HG03442 (cell line): ENCODE measurements at regions not wholly inside any gene's neighbourhood (a gene's known extent, or its start where the extent isn't known, plus 50 kb on each side); places are given as distances from the start of the nearest gene placed in this dataset.

ENCODE experiments used
- ATAC-seq: cut with Tn5 transposase; IDR thresholded peaks from one replicate; pipeline ENCODE4 v1.9.1; 2021; ENCODE audit warnings: mild to moderate bottlenecking, moderate library complexity; ENCODE audit not compliant: unreplicated experiment

- no peak for ATAC-seq
These were observed 313.5 kb downstream of the TLE4 start for GRCh38 chr9:79885093-79885857.

DNA sequence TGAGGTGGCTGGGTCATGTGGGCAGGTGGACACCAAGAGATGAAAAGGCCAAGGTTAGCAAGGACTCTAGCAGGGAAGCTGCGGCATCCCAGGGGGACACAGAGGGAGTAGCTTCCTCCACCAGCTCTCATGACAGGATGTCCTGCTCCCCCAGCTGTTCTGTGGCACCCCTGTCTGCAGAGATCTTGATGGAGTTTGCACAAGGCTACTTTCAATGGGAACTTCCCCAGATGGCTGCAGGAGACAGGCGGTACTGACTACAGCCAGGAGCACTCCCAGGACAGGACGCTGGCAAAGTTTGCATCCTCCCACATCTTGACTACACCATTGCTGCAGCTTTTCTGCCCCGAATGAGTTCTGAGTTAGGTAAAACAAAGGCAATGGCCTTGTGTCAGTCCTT, 312.8 kb downstream of the TLE4 start:
- no peak for ATAC-seq

GRCh38 chr9:79883073-79883645, 311.4 kb downstream of the TLE4 start:
- peak; percentile 47 for ATAC-seq

GRCh38 chr9:79880626-79881025, 308.9 kb downstream of the TLE4 start:
- ATAC-seq = peak; percentile 42

DNA sequence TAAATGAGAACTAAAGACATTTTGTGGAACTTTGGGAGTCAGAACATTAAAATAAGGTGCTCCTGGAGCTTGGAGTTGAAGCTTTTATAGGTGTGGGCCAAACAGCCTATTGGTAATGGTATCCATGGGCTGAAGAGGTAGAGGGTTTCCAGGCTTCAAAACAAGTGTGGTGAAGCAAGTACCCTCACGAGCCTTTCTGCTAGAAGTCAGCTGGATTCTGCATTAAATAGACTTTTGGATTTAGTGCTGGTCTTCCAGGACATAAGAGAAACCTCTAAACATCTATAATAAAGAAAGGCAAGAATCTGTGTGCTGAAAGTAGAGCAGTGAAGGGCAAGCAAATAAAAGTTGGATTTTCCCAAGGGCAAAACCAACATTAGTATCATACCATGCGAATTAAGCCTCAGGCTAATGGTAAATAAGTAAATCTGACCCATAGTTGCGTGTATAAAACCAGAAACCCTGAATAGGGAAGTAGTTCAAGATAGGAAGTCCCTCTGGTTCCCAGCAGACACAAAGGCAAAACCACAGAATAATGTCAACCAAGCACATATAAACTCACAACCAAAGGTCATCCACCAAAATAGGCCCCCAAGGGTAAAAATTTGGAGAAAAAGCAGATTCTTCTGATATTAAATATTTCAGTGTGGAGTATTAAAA, 306.3 kb downstream of the TLE4 start:
- ATAC-seq = peak; percentile 68

DNA sequence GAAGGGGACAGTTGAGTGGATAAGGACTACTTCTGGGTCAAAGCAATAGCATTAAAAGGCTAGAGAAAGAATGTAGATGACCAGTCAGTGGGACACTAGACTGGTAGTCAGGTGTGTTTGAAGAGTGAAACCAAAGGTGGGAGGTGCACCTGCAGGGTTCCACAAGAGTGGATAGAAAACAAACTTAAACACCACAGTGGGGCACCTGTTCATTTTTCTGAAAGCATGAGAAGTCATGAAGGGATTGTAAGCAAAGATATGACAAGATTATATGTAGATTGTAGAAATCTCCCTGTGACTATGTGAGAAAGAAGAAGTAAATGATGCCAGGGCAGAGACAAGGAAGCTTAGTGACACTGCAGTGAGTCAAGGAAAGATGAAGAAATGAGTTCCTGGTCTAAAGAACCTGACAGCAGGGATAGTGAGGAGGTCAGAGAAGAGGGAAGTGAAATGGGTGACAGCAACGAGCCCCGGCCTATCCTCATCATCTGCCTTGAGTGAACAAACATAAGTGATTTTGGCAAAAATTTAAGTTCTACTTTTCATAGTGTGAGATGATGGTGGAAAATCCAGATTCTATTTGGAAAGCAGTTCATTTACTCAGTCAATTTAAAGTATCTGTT, 296.9 kb downstream of the TLE4 start:
- no peak for ATAC-seq

DNA sequence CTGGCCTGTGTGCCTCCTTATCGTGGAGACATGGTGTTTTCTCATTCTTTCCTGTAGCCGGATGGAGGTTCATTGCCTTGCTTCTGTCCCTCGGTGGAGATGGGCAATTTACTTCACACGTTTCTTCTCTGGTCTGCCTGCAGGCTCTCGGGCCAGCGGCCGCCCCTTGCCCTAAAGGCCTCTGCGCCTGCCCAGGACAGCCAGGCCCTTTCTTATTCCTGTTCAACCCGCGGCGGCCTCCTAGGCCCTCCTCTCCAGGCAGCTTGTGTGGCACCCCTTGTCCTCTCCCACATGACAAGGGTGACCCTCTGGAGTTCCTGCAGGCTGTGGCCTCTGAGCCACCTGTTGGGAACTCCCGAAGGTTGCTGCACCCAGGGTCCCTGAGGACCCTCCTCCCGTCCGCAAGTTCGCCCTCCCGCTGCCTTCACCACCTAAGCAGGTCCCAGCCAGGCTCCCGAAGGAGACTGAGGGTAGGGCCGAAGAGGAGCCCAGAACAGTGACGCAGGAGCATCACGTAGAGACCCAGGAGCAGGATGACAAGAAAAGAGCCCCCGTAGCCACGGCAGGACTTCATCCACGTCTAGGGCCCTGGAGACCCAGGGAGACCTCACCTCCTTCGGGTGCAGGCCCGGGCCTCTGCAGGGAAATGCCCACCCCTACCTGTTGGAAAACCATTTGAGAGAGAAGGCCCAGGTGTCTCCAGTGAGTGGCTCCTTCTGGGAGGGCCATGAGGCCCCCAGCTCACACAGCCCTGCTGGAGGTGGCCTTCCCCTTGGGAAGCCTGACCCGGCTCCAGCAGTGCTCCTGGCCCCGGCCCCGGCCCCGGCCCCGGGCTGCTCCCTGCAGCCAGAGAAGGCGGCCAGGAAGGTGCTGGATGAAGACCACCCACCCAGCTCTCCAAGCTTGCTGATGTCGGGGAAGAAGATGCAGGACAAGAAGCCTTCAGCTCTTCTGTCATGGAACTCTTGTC, 291.4 kb downstream of the TLE4 start:
- ATAC-seq = no peak

DNA sequence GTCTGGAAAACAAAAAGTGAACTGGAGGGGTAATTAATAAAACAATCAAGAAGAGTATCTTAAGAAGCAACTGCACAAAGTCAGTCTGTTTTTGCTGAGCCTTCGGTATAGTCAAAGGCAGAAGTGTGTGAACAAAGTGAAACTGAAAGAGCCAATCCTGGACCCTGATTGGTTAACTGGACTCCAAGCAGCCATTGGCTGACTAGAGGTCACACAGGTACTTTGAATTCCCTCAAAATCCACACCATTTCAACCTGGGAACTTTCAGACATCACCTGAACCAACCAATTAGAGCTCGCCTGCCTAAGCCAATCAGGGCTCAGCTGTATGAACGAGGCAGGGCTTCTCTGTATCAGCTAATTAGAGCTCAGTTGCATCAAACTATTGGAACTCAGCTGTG, 286.7 kb downstream of the TLE4 start:
- ATAC-seq = no peak

DNA sequence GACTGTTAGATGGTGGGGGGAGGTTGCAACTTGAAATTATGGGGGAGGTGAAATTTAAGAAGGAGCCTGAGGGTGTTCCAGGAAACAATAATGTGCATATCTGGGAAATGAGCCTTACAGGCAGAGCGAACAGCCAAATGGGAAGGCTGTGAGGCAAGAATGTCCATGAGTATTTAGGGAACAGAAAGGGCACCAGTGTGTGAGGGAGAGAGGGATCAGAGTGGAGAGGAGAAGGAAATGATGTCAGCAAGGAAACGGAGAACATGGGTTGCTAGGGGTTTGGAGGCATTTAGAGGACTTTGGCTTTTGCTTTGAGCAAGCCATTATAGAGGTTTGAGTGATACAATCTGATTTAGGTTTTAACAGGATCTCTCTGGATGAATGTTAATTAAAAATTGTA, 285.4 kb downstream of the TLE4 start:
- no peak for ATAC-seq

- no peak for ATAC-seq
These were observed 275.3 kb downstream of the TLE4 start for GRCh38 chr9:79847074-79847473.

- no peak for ATAC-seq
These were observed 258.0 kb downstream of the TLE4 start for GRCh38 chr9:79829566-79830302.

DNA sequence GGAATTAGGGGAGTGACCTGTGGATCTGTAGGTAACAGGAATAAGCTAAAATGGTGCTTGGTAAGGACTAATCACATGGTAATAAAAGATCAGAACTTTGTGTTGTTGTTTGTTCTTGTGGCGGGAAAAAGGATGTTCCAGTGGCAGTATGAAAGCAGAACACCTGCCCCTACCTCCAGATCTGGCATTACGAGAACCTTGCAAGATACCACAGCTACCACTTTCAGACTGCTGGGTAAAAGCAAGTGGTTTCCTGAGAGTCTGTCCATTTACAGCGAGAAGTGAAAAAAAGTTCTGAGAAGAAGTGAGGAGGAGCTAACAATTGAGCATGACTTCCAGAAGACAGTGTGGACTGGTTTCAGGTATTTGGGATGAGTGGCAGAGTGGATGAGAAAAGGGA, 252.5 kb downstream of the TLE4 start:
- peak; percentile 87 for ATAC-seq

DNA sequence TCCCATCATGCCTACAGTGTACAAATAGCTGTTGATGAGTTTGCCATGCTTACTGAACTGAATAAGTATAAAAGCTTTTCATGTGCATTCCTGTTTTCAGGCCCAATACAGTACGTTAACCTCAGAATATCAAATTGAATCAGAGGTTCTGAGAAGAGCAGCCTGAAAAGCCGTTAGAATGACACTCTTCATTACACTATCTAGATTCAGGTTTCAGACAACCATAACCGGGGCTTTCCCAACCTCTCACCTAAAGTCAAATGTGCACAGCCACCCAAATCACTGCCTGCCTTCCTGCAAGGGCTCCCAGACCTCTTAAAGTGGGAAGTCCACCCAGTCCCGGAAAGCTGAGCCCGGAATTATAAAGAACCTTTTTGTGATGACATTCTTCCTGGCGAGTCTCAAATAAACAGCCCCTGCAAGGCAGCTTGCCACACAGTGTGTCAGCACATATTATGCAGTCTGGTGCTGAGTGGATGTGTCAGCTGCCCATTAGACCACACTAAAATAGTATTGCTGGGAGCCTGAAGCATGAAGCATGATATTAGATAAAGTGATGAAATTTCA, 245.8 kb downstream of the TLE4 start:
- peak; percentile 91 for ATAC-seq

- no peak for ATAC-seq
These were observed 241.5 kb downstream of the TLE4 start for GRCh38 chr9:79813258-79813638.

DNA sequence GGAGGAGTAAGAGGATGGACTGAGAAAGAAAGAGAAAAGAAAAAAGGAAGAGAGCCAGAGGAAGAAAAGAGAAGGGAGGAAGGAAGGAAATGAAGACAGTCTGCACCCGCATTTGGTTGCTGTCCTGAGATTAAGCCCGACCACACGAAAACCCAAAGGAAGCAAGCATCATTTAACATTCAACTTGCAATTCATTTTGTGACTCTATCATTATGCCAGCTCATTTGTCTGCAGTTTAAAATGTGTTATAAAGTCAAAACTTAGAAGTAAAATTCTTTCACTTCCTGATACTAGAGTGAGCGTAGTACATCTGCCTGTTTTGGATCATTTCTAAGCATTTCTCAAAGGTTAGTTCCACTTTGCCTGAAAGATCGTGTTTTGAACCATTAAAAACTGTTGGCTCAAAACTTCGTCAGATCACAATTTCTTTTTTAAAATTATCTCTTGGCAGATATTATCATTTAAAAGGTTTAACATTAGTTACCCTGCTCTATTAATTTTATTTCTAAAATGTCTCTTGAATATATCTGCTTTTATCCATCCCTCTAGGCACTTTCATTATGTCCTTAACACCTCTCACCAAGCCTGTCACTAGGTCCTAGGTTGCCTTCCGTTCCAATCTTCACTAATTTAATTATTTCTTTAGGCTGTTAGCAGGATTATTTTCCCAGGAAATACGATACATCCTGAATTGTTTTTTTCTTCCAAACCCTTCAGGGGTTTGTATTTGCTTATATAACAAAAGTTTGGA, 240.9 kb downstream of the TLE4 start:
- ATAC-seq = peak; percentile 63

GRCh38 chr9:79812099-79812498, 240.3 kb downstream of the TLE4 start:
- ATAC-seq = no peak

DNA sequence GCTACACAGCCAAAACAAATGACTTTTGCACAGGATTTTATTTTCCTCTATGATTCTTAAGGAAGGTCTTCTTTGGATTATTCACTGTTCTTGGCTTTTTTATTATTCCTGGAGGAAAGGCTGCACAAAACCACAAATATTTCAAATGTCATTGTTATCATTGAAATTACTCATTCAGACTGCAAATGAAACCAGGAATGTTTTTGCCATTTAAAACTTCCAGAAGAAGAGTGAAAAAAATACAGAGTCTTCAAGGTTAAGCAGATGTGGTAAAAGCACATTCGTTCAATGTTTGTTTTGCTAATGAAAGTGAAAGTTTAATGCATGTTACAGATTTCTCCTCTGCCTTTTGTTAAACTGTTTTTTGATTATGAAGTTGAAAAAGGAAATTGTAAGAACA, 238.2 kb downstream of the TLE4 start:
- ATAC-seq = no peak

DNA sequence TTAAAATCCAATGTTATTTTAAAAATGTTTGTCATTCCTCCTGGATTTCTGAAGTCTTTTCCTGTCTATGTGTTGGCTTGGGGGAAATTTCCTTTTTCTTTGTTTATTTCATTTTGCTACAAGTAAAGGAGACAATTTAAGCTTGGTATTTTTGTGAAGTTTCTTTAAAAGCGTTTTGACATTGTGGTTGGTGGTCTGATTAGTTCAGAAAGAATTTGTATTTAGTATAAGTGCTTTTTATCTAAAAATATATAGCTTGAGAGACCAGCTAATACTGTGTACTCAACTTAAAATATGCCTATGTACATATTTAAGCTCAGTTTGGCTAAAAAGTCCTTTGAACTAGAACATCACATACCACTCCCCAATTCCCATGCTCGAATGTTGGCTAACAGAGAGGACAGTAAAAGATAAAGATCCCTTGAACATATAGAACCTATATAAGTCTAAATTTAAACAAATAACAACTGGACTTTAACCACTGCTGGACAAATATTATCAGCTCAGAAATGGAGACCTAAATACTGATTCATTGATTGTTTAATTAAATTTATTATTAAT, 237.6 kb downstream of the TLE4 start:
- ATAC-seq = no peak

DNA sequence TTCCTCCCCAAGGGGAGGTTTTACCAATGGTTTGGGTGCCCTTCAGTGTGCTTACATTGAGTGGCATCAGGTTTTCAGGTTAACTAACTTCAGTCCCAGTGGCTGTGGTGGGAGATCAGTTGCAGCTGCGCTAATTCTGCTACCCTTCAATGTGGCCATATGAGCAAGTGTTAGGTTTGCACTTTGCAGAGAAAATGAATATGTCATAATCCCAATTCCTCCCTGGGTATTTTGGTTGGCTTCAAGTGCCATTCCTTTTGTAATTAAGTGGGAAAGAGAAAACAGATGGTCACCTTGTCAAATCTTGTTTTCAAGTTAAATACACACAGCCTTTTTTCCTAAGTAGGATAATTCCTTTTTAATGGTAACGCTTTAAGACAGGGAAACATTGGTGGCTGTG, 236.2 kb downstream of the TLE4 start:
- ATAC-seq = no peak
